ENCODE measurements at regions not wholly inside any gene's neighbourhood (a gene's known extent, or its start where the extent isn't known, plus 50 kb on each side); places are given as distances from the start of the nearest gene placed in this dataset.
"Not testable (repeated sequence)": the region's sequence is repeated elsewhere in the genome, so short reads cannot be mapped to it uniquely, and the experiment has no call there.

- Histone ChIP-seq H4K20me1 (ENCODE audit: control insufficient read depth, insufficient read depth, low read depth, low read length) (no peaks in the 10 kb centered on the region), H3K36me3 (ENCODE audit: control insufficient read depth, low read length) (no peaks in the 10 kb centered on the region), H3K4me3 (ENCODE audit: low read length) (no peak overlapping the region), H3K9me3 (ENCODE audit: control insufficient read depth, insufficient read depth, low read length) (no peaks in the 10 kb centered on the region), H3K27ac (ENCODE audit: low read depth, low read length) (no peak overlapping the region), H3K79me2 (ENCODE audit: control insufficient read depth, low read length) (no peaks in the 10 kb centered on the region), H3K27me3 (ENCODE audit: control insufficient read depth, low read length) (no peaks in the 10 kb centered on the region), H3F3A (ENCODE audit: control insufficient read depth, insufficient read depth) (no peaks in the 10 kb centered on the region), H3K4me2 (ENCODE audit: low read length) (no peak overlapping the region), H3K4me1 (ENCODE audit: control insufficient read depth, low read length) (no peaks in the 10 kb centered on the region), H3K9me2 (replicated peaks; ENCODE audit: control insufficient read depth, low read length) (no peaks in the 10 kb centered on the region)
- no peak for TF ChIP-seq EZH2phosphoT487 (IDR thresholded peaks at IDR 0.05; ENCODE audit: borderline replicate concordance, low read length)
- TF ChIP-seq CTCF (IDR thresholded peaks at IDR 0.05; ENCODE audit: low read depth, low read length, poor library complexity, severe bottlenecking) = no peak
These were observed 176.6 kb upstream of the TACR1 start for GRCh38 chr2:75375646-75376582.

GRCh38 chr2:75374414-75374957, 175.2 kb upstream of the TACR1 start:
- not testable (repeated sequence) for H3K36me3 ChIP-seq (ENCODE audit: control insufficient read depth, low read length); H3F3A ChIP-seq (ENCODE audit: control insufficient read depth, insufficient read depth); H3K4me1 ChIP-seq (ENCODE audit: control insufficient read depth, low read length); H3K9me2 ChIP-seq (replicated peaks; ENCODE audit: control insufficient read depth, low read length); H3K27me3 ChIP-seq (ENCODE audit: control insufficient read depth, low read length); H3K79me2 ChIP-seq (ENCODE audit: control insufficient read depth, low read length); H3K27ac ChIP-seq (ENCODE audit: low read depth, low read length); H3K4me2 ChIP-seq (ENCODE audit: low read length); H3K4me3 ChIP-seq (ENCODE audit: low read length); H3K9me3 ChIP-seq (ENCODE audit: control insufficient read depth, insufficient read depth, low read length); H4K20me1 ChIP-seq (ENCODE audit: control insufficient read depth, insufficient read depth, low read depth, low read length)

GRCh38 chr2:75367401-75367800, 168.1 kb upstream of the TACR1 start:
- no peaks in the 10 kb centered on the region for H3K9me3 ChIP-seq (ENCODE audit: control insufficient read depth, insufficient read depth, low read length)
- no peaks in the 10 kb centered on the region for H3K27me3 ChIP-seq (ENCODE audit: control insufficient read depth, low read length)
- H3K9me2 ChIP-seq (replicated peaks; ENCODE audit: control insufficient read depth, low read length) = no peaks in the 10 kb centered on the region
- no peak overlapping the region for H3K4me3 ChIP-seq (ENCODE audit: low read length)
- H3K4me2 ChIP-seq (ENCODE audit: low read length) = no peak overlapping the region
- H3F3A ChIP-seq (ENCODE audit: control insufficient read depth, insufficient read depth) = no peaks in the 10 kb centered on the region
- no peaks in the 10 kb centered on the region for H3K36me3 ChIP-seq (ENCODE audit: control insufficient read depth, low read length)
- H3K27ac ChIP-seq (ENCODE audit: low read depth, low read length) = no peak overlapping the region
- no peaks in the 10 kb centered on the region for H3K4me1 ChIP-seq (ENCODE audit: control insufficient read depth, low read length)
- TF ChIP-seq CTCF (IDR thresholded peaks at IDR 0.05; ENCODE audit: low read depth, low read length, poor library complexity, severe bottlenecking) = no peak
- no peak for TF ChIP-seq EZH2phosphoT487 (IDR thresholded peaks at IDR 0.05; ENCODE audit: borderline replicate concordance, low read length)
- H4K20me1 ChIP-seq (ENCODE audit: control insufficient read depth, insufficient read depth, low read depth, low read length) = no peaks in the 10 kb centered on the region
- H3K79me2 ChIP-seq (ENCODE audit: control insufficient read depth, low read length) = no peaks in the 10 kb centered on the region

GRCh38 chr2:75361486-75361885, 162.2 kb upstream of the TACR1 start:
- no peaks in the 10 kb centered on the region for H3K9me2 ChIP-seq (replicated peaks; ENCODE audit: control insufficient read depth, low read length)
- no peaks in the 10 kb centered on the region for H3K36me3 ChIP-seq (ENCODE audit: control insufficient read depth, low read length)
- no peak overlapping the region for H3K4me2 ChIP-seq (ENCODE audit: low read length)
- TF ChIP-seq CTCF (IDR thresholded peaks at IDR 0.05; ENCODE audit: low read depth, low read length, poor library complexity, severe bottlenecking) = no peak
- TF ChIP-seq EZH2phosphoT487 (IDR thresholded peaks at IDR 0.05; ENCODE audit: borderline replicate concordance, low read length) = no peak
- H3K27me3 ChIP-seq (ENCODE audit: control insufficient read depth, low read length) = no peaks in the 10 kb centered on the region
- H3K27ac ChIP-seq (ENCODE audit: low read depth, low read length) = no peak overlapping the region
- H4K20me1 ChIP-seq (ENCODE audit: control insufficient read depth, insufficient read depth, low read depth, low read length) = no peaks in the 10 kb centered on the region
- no peaks in the 10 kb centered on the region for H3F3A ChIP-seq (ENCODE audit: control insufficient read depth, insufficient read depth)
- H3K4me3 ChIP-seq (ENCODE audit: low read length) = no peak overlapping the region
- no peaks in the 10 kb centered on the region for H3K9me3 ChIP-seq (ENCODE audit: control insufficient read depth, insufficient read depth, low read length)
- no peaks in the 10 kb centered on the region for H3K79me2 ChIP-seq (ENCODE audit: control insufficient read depth, low read length)
- no peaks in the 10 kb centered on the region for H3K4me1 ChIP-seq (ENCODE audit: control insufficient read depth, low read length)
